ENCODE measurements at regions not wholly inside any gene's neighbourhood (a gene's known extent, or its start where the extent isn't known, plus 50 kb on each side); places are given as distances from the start of the nearest gene placed in this dataset.

DNA sequence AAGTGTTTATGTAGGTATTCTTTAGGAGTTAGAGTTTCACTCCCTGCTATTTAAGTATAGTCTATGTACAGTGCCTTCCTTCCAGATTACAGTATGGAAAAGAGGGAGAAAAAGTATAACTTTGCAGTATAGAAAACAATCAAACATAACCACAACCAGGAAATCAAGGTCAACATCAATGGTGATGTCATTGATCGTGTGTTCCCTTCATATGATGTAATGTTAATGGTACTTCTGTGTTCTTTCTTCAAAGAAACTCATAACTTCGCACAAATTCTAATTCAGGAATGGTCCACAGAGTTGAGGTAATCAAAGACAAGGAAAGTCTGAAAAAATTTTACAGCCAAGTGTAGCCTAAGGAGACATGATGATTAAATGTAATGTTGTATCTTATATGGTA lies 961.1 kb upstream of the EDIL3 start:
- H3K79me2 ChIP-seq (replicated peaks; ENCODE audit: insufficient read depth, low read length): no peaks in the 10 kb centered on the region
- H3K4me2 ChIP-seq (ENCODE audit: low read length): no peak overlapping the region
- no peak overlapping the region for H2AFZ ChIP-seq (ENCODE audit: low read depth, low read length)
- H3K27ac ChIP-seq (ENCODE audit: low read length): no peak overlapping the region
- H3K9me3 ChIP-seq (ENCODE audit: low read length): no peaks in the 10 kb centered on the region
- H4K20me1 ChIP-seq (ENCODE audit: insufficient read depth): no peaks in the 10 kb centered on the region
- H3K9me2 ChIP-seq (ENCODE audit: insufficient read depth, low read length): no peaks in the 10 kb centered on the region
- TF ChIP-seq TAF1 (IDR thresholded peaks at IDR 0.05; ENCODE audit: low read depth) (no peak), POLR2AphosphoS5 (IDR thresholded peaks at IDR 0.05) (no peak), SMC3 (conservative IDR thresholded peaks at IDR 0.05; ENCODE audit: poor library complexity) (no peak), RAD21 (conservative IDR thresholded peaks at IDR 0.05) (no peak), EZH2 (IDR thresholded peaks at IDR 0.05; ENCODE audit: borderline replicate concordance, insufficient read depth, low read length, poor library complexity, severe bottlenecking) (no peak), MXI1 (conservative IDR thresholded peaks at IDR 0.05; ENCODE audit: poor library complexity, severe bottlenecking) (no peak), CTCF (IDR thresholded peaks at IDR 0.05; ENCODE audit: poor library complexity, severe bottlenecking) (no peak), EP300 (conservative IDR thresholded peaks at IDR 0.05; ENCODE audit: poor library complexity, severe bottlenecking) (no peak), REST (IDR thresholded peaks at IDR 0.05; ENCODE audit: borderline replicate concordance) (no peak)
- H3K4me3 ChIP-seq (ENCODE audit: low read length): no peak overlapping the region
- H3F3A ChIP-seq (ENCODE audit: insufficient read depth, low read length, poor library complexity, severe bottlenecking): no peaks in the 10 kb centered on the region
- no peaks in the 10 kb centered on the region for H3K36me3 ChIP-seq (ENCODE audit: insufficient read depth, low read length)
- H3K9ac ChIP-seq (ENCODE audit: low read length): no peak overlapping the region
- no peaks in the 10 kb centered on the region for H3K27me3 ChIP-seq (ENCODE audit: insufficient read depth, low read depth, low read length)

GRCh38 chr5:85357309-85357708 lies 972.6 kb upstream of the EDIL3 start:
- no peaks in the 10 kb centered on the region for H3F3A ChIP-seq (ENCODE audit: insufficient read depth, low read length, poor library complexity, severe bottlenecking)
- H2AFZ ChIP-seq (ENCODE audit: low read depth, low read length): no peak overlapping the region
- H3K9ac ChIP-seq (ENCODE audit: low read length): no peak overlapping the region
- peak overlapping the region; percentile 14 for H3K4me3 ChIP-seq (ENCODE audit: low read length)
- H3K9me2 ChIP-seq (ENCODE audit: insufficient read depth, low read length): no peaks in the 10 kb centered on the region
- H3K9me3 ChIP-seq (ENCODE audit: low read length): no peaks in the 10 kb centered on the region
- no peaks in the 10 kb centered on the region for H3K27me3 ChIP-seq (ENCODE audit: insufficient read depth, low read depth, low read length)
- H3K27ac ChIP-seq (ENCODE audit: low read length): no peak overlapping the region
- H4K20me1 ChIP-seq (ENCODE audit: insufficient read depth): no peaks in the 10 kb centered on the region
- no peaks in the 10 kb centered on the region for H3K36me3 ChIP-seq (ENCODE audit: insufficient read depth, low read length)
- TF ChIP-seq TAF1 (IDR thresholded peaks at IDR 0.05; ENCODE audit: low read depth) (no peak), SMC3 (conservative IDR thresholded peaks at IDR 0.05; ENCODE audit: poor library complexity) (no peak), POLR2AphosphoS5 (IDR thresholded peaks at IDR 0.05) (peak; percentile 53), EZH2 (IDR thresholded peaks at IDR 0.05; ENCODE audit: borderline replicate concordance, insufficient read depth, low read length, poor library complexity, severe bottlenecking) (no peak)
- H3K79me2 ChIP-seq (replicated peaks; ENCODE audit: insufficient read depth, low read length): no peaks in the 10 kb centered on the region
- no peak overlapping the region for H3K4me2 ChIP-seq (ENCODE audit: low read length)

GRCh38 chr5:85375525-85375924 lies 990.8 kb upstream of the EDIL3 start:
- no peak overlapping the region for H3K4me2 ChIP-seq (ENCODE audit: low read length)
- H3K4me3 ChIP-seq (ENCODE audit: low read length): peak overlapping the region; percentile 36
- TF ChIP-seq RAD21 (conservative IDR thresholded peaks at IDR 0.05): no peak
- TF ChIP-seq EZH2 (IDR thresholded peaks at IDR 0.05; ENCODE audit: borderline replicate concordance, insufficient read depth, low read length, poor library complexity, severe bottlenecking): no peak
- no peak for TF ChIP-seq REST (IDR thresholded peaks at IDR 0.05; ENCODE audit: borderline replicate concordance)
- no peak for TF ChIP-seq CTCF (IDR thresholded peaks at IDR 0.05; ENCODE audit: poor library complexity, severe bottlenecking)
- TF ChIP-seq SMC3 (conservative IDR thresholded peaks at IDR 0.05; ENCODE audit: poor library complexity): no peak
- no peak for TF ChIP-seq POLR2AphosphoS5 (IDR thresholded peaks at IDR 0.05)
- no peak for TF ChIP-seq EP300 (conservative IDR thresholded peaks at IDR 0.05; ENCODE audit: poor library complexity, severe bottlenecking)
- TF ChIP-seq TAF1 (IDR thresholded peaks at IDR 0.05; ENCODE audit: low read depth): no peak
- TF ChIP-seq MXI1 (conservative IDR thresholded peaks at IDR 0.05; ENCODE audit: poor library complexity, severe bottlenecking): no peak
- no peak overlapping the region for H3K27ac ChIP-seq (ENCODE audit: low read length)
- no peaks in the 10 kb centered on the region for H3K9me2 ChIP-seq (ENCODE audit: insufficient read depth, low read length)
- H3K27me3 ChIP-seq (ENCODE audit: insufficient read depth, low read depth, low read length): no peaks in the 10 kb centered on the region
- no peaks in the 10 kb centered on the region for H3K9me3 ChIP-seq (ENCODE audit: low read length)
- no peaks in the 10 kb centered on the region for H3K36me3 ChIP-seq (ENCODE audit: insufficient read depth, low read length)
- no peaks in the 10 kb centered on the region for H3F3A ChIP-seq (ENCODE audit: insufficient read depth, low read length, poor library complexity, severe bottlenecking)
- H3K79me2 ChIP-seq (replicated peaks; ENCODE audit: insufficient read depth, low read length): no peaks in the 10 kb centered on the region
- no peaks in the 10 kb centered on the region for H4K20me1 ChIP-seq (ENCODE audit: insufficient read depth)
- no peak overlapping the region for H3K9ac ChIP-seq (ENCODE audit: low read length)
- H2AFZ ChIP-seq (ENCODE audit: low read depth, low read length): no peak overlapping the region

All from neural cell (in vitro differentiated cells).